ENCODE measurements at regions not wholly inside any gene's neighbourhood (a gene's known extent, or its start where the extent isn't known, plus 50 kb on each side); places are given as distances from the start of the nearest gene placed in this dataset.
"Not testable (repeated sequence)": the region's sequence is repeated elsewhere in the genome, so short reads cannot be mapped to it uniquely, and the experiment has no call there.

GRCh38 chr17:63295839-63296590 lies 150.1 kb downstream of the CYB561 start:
- DNase-seq: no peak

- DNase-seq: not testable (repeated sequence)
Measured at GRCh38 chr17:63298916-63299315, 147.2 kb downstream of the CYB561 start.

GRCh38 chr17:63304704-63305261 lies 141.3 kb downstream of the CYB561 start:
- DNase-seq: no peak

GRCh38 chr17:63305857-63306256 lies 140.2 kb downstream of the CYB561 start:
- no peak for DNase-seq

- no peak for DNase-seq
Measured at GRCh38 chr17:63306855-63307254, 139.3 kb downstream of the CYB561 start.

- DNase-seq: no peak
Measured at GRCh38 chr17:63308272-63308671, 137.8 kb downstream of the CYB561 start.

GRCh38 chr17:63309021-63309420 lies 137.1 kb downstream of the CYB561 start:
- no peak for DNase-seq

- no peak for DNase-seq
Measured at GRCh38 chr17:63311416-63311937, 134.6 kb downstream of the CYB561 start.

GRCh38 chr17:63314761-63315160 lies 131.3 kb downstream of the CYB561 start:
- no peak for DNase-seq

GRCh38 chr17:63316100-63316499 lies 130.0 kb downstream of the CYB561 start:
- no peak for DNase-seq

- DNase-seq: no peak
Measured at GRCh38 chr17:63317166-63317840, 128.8 kb downstream of the CYB561 start.

- no peak for DNase-seq
Measured at GRCh38 chr17:63325808-63326207, 120.3 kb downstream of the CYB561 start.

- DNase-seq: no peak
Measured at GRCh38 chr17:63329876-63330275, 116.2 kb downstream of the CYB561 start.

GRCh38 chr17:63331301-63332061 lies 114.6 kb downstream of the CYB561 start:
- no peak for DNase-seq

- no peak for DNase-seq
Measured at GRCh38 chr17:63332286-63332685, 113.8 kb downstream of the CYB561 start.

GRCh38 chr17:63333869-63334268 lies 112.2 kb downstream of the CYB561 start:
- no peak for DNase-seq

- no peak for DNase-seq
Measured at GRCh38 chr17:63335831-63336230, 110.3 kb downstream of the CYB561 start.

- no peak for DNase-seq
Measured at GRCh38 chr17:63337579-63337978, 108.5 kb downstream of the CYB561 start.

GRCh38 chr17:63338272-63338671 lies 107.8 kb downstream of the CYB561 start:
- no peak for DNase-seq

GRCh38 chr17:63341276-63341675 lies 104.8 kb downstream of the CYB561 start:
- DNase-seq: no peak

- no peak for DNase-seq
Measured at GRCh38 chr17:63344383-63344782, 101.7 kb downstream of the CYB561 start.

- no peak for DNase-seq
Measured at GRCh38 chr17:63345611-63346010, 100.5 kb downstream of the CYB561 start.

GRCh38 chr17:63347475-63347874 lies 98.6 kb downstream of the CYB561 start:
- no peak for DNase-seq

All from RPMI8226 (cell line).